ENCODE measurements at regions not wholly inside any gene's neighbourhood (a gene's known extent, or its start where the extent isn't known, plus 50 kb on each side); places are given as distances from the start of the nearest gene placed in this dataset.

DNA sequence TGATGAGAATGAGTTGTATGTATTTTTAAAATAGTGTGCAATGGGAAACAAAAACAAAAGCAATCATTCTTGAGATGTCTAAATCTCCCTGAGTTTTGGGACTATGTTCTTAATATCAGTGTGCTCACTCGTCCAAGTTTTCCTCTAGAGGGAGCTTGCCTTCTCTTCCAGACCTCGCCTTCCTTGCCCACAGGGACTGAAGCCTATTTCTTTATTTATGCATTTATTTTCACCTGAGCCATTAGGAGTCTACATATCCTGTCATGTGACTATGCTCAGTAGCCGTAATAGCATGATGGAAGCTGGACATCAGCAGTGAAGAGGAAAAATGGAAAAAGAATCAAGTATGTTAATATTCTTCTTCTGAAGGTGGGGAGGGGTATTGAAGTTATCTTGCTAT is 131.2 kb downstream of the SH3BGRL2 start:
- no peak for DNase-seq

DNA sequence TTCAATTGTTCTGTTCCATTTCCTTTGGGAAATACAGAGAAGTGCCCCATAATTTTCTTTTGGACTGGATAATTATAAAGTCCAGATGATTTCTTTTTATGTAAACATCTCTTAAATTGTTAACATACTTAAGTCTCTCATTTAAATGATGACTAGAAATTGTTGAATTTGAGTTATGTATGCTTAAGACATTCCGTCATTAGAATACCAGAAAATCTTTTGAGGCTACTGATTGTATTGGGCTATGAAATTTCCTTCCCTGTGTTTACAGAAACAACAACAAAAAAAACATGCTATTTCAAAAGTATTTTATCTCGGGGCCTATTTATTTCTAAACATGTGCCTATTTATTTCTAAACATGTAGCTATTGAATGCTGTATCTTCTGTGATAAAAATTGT is 125.4 kb downstream of the SH3BGRL2 start:
- no peak for DNase-seq

DNA sequence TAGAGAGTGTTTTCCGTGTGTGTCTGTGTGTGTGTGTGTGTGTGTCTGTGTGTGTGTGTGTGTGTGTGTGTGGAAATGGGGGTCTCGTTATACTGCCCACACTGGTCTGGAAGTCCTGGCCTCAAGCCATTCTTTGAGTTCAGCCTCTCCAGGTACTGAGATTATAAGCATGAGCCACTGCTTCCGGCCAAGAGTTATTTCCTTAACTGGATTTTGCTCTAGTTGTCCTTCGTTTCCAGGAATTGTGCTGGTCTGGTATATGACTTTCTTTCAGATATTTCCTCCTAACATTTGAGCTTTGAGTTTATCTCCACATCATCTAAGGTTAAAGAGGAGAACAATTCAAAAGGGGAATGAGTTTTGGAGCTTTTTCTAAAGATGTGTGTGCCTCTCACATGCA is 124.8 kb downstream of the SH3BGRL2 start:
- no peak for DNase-seq

Data from NCI-H1694 treated with DMSO at 0.1 percent for 48 hours (cell line).